ENCODE measurements at regions not wholly inside any gene's neighbourhood (a gene's known extent, or its start where the extent isn't known, plus 50 kb on each side); places are given as distances from the start of the nearest gene placed in this dataset.

DNA sequence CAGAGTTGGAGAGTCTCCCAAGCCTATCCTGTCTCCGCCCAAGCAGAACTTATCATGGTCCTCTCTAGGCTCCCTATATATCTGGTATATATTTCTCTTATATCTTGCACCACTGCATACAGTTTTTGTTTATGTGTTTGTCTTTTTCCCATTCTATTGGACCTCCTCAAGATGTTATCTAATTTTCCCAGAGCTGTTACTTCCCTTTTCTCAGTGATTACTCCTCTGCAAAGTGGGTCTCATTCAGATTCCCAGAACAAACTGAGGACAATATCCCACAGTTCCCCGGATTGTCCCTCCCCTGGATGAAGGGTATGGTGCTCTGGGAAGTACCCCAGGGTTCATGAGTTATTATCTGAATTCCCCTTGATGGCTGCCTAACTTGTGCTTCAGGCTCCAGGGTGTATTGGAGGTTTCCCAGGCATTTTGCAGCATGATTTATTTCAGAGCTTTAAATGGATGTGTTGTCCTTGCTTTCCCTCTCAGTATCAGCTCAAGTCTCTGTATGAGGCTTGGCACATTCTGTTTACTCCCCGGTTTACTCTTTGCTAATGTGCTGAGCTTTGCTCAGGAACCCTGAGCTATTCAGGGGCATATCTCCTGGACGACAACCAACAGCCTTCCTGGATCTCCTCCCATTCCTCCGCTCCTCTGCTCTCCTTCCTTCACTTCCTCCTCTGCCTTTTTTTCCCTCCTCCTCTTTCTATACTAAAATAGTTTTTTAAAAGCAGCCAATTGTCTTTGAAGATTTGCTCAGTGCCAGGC is 329.3 kb downstream of the SPRY2 start:
- TF ChIP-seq POLR2AphosphoS5 (IDR thresholded peaks at IDR 0.05) (no peak), POLR2A (IDR thresholded peaks at IDR 0.05) (no peak)
- TF ChIP-seq, protein P1, sequence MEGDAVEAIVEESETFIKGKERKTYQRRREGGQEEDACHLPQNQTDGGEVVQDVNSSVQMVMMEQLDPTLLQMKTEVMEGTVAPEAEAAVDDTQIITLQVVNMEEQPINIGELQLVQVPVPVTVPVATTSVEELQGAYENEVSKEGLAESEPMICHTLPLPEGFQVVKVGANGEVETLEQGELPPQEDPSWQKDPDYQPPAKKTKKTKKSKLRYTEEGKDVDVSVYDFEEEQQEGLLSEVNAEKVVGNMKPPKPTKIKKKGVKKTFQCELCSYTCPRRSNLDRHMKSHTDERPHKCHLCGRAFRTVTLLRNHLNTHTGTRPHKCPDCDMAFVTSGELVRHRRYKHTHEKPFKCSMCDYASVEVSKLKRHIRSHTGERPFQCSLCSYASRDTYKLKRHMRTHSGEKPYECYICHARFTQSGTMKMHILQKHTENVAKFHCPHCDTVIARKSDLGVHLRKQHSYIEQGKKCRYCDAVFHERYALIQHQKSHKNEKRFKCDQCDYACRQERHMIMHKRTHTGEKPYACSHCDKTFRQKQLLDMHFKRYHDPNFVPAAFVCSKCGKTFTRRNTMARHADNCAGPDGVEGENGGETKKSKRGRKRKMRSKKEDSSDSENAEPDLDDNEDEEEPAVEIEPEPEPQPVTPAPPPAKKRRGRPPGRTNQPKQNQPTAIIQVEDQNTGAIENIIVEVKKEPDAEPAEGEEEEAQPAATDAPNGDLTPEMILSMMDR (IDR thresholded peaks at IDR 0.05): no peak

All from breast epithelium (tissue), 3 donors.